ENCODE measurements at regions not wholly inside any gene's neighbourhood (a gene's known extent, or its start where the extent isn't known, plus 50 kb on each side); places are given as distances from the start of the nearest gene placed in this dataset.

GRCh38 chr13:57865600-57866294, 234.2 kb downstream of the PCDH17 start:
- TF ChIP-seq CTCF (IDR thresholded peaks at IDR 0.05) (no peak), POLR2A (IDR thresholded peaks at IDR 0.05) (no peak)

All from heart left ventricle (tissue), 13 donors.